Vagina (tissue), 2 donors: ENCODE measurements at regions not wholly inside any gene's neighbourhood (a gene's known extent, or its start where the extent isn't known, plus 50 kb on each side); places are given as distances from the start of the nearest gene placed in this dataset.

Source experiments
- POLR2A ChIP-seq, 2 donors: fragments of 450-650 bp; IDR thresholded peaks; one replicate each; pipeline ENCODE4 v1.6.1; 2017; ENCODE audit warnings: antibody characterized with exemption in 2 of 2, mild to moderate bottlenecking in 2 of 2, moderate library complexity in 2 of 2
- POLR2AphosphoS5 ChIP-seq, 2 donors: sonication (generic); formaldehyde crosslinking; IDR thresholded peaks; one replicate each; pipeline ENCODE4 v1.9.0; 2017; ENCODE audit warnings: antibody characterized with exemption in 2 of 2, mild to moderate bottlenecking in 2 of 2, low read depth in 1 of 2; ENCODE audit not compliant: insufficient read depth in 1 of 2
- TF ChIP-seq, protein P1 (sequence below), 3 experiments: fragments of 450-650 bp in 2 of 3; fragments of 200-600 bp in 1 of 3; sonication (generic) in 1 of 3; IDR thresholded peaks; one replicate each; pipeline ENCODE4 v1.5.1; 2017 to 2019; ENCODE audit warnings: antibody characterized with exemption in 3 of 3, mild to moderate bottlenecking in 2 of 3, moderate library complexity in 2 of 3

DNA sequence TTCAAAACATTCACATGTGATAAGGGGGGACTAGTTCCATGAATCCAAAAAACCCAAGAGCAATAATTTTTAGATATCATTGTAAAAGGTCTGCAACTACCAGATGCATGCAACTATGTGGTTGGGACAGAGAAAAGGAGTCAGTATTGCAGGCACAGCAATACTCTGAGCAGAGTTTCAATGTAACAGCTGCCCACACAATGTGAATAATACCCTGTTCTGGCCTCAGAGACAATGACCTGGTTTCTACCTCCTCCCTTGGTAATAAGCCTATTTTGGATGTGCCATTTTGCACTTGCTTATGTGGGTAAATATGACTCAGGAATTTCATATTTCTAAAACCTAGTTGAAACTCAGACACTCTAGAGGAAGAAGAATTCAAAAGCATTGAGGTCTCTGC is 194.8 kb upstream of the RASGEF1B start:
- TF ChIP-seq POLR2A (IDR thresholded peaks at IDR 0.05), result no peak
- TF ChIP-seq, protein P1, sequence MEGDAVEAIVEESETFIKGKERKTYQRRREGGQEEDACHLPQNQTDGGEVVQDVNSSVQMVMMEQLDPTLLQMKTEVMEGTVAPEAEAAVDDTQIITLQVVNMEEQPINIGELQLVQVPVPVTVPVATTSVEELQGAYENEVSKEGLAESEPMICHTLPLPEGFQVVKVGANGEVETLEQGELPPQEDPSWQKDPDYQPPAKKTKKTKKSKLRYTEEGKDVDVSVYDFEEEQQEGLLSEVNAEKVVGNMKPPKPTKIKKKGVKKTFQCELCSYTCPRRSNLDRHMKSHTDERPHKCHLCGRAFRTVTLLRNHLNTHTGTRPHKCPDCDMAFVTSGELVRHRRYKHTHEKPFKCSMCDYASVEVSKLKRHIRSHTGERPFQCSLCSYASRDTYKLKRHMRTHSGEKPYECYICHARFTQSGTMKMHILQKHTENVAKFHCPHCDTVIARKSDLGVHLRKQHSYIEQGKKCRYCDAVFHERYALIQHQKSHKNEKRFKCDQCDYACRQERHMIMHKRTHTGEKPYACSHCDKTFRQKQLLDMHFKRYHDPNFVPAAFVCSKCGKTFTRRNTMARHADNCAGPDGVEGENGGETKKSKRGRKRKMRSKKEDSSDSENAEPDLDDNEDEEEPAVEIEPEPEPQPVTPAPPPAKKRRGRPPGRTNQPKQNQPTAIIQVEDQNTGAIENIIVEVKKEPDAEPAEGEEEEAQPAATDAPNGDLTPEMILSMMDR (IDR thresholded peaks at IDR 0.05), result no peak
- TF ChIP-seq POLR2AphosphoS5 (IDR thresholded peaks at IDR 0.05; ENCODE audit: insufficient read depth in 1 of 2, low read depth in 1 of 2), result no peak
